B cell (primary cell): ENCODE measurements at regions not wholly inside any gene's neighbourhood (a gene's known extent, or its start where the extent isn't known, plus 50 kb on each side); places are given as distances from the start of the nearest gene placed in this dataset.
"Not testable (repeated sequence)": the region's sequence is repeated elsewhere in the genome, so short reads cannot be mapped to it uniquely, and the experiment has no call there.

Experiments
- ATAC-seq: fragments of 200-7000 bp; cut with Tn5 transposase; one replicate; pipeline ENCODE4 v1.10.0; 2021; ENCODE audit warnings: low read depth, mild to moderate bottlenecking, moderate number of reproducible peaks, moderate library complexity
- CTCF ChIA-PET: fragments of 350-600 bp; sonication (Branson Sonifier 250); formaldehyde crosslinking; loops from one replicate; lab custom pipeline; 2021; ENCODE audit warnings: antibody characterized with exemption, inconsistent platforms; lab: Charles Lee
- POLR2A ChIA-PET: fragments of 350-600 bp; sonication (Branson Sonifier 250); formaldehyde crosslinking; loops from one replicate; lab custom pipeline; 2021; ENCODE audit warnings: antibody characterized with exemption; lab: Charles Lee
- DNase-seq: peaks from one replicate; pipeline ENCODE4 v3.0.0; 2013
- H2AFZ ChIP-seq: 2 replicates; pipeline ENCODE4 v1.6.1; 2012; ENCODE audit warnings: mild to moderate bottlenecking, low read depth, low read length; ENCODE audit not compliant: insufficient read depth, poor library complexity, severe bottlenecking
- H3K27ac ChIP-seq, 2 donors: 1 replicate in 1 of 2; 2 replicates in 1 of 2; pipeline ENCODE4 v1.5.1; 2012 to 2013; ENCODE audit warnings: low read length in 2 of 2, mild to moderate bottlenecking in 2 of 2, moderate library complexity in 1 of 2
- H3K27me3 ChIP-seq, 4 experiments: fragments of 200-600 bp in 1 of 4; sonication (generic) in 1 of 4; replicated peaks in 1 of 4; 1 replicate in 2 of 4; 2 replicates in 2 of 4; pipeline versions ENCODE4 v1.6.1 to v1.7.0; 2013 to 2016; ENCODE audit warnings: low read length in 3 of 4, mild to moderate bottlenecking in 2 of 4, mixed read lengths in 1 of 4, moderate library complexity in 1 of 4; ENCODE audit not compliant: insufficient read depth in 4 of 4, control insufficient read depth in 3 of 4; ENCODE audit errors: control extremely low read depth in 1 of 4
- H3K36me3 ChIP-seq, 2 experiments: replicated peaks in 1 of 2; 1 replicate in 1 of 2; 2 replicates in 1 of 2; pipeline versions ENCODE4 v1.6.1 to v1.7.1; 2013; ENCODE audit warnings: low read length in 1 of 2; ENCODE audit not compliant: insufficient read depth in 2 of 2, control insufficient read depth in 1 of 2; ENCODE audit errors: control extremely low read depth in 1 of 2, extremely low read depth in 1 of 2
- H3K4me1 ChIP-seq, 2 donors: fragments of 200-600 bp in 1 of 2; sonication (generic) in 1 of 2; 1 replicate in 1 of 2; 2 replicates in 1 of 2; pipeline versions ENCODE4 v1.5.1 to v1.6.1; 2013 to 2017; ENCODE audit warnings: low read length in 2 of 2; ENCODE audit not compliant: control insufficient read depth in 2 of 2, insufficient read depth in 2 of 2
- H3K4me2 ChIP-seq: replicated peaks from 2 replicates; pipeline ENCODE3; 2012; ENCODE audit warnings: mild to moderate bottlenecking, low read depth, low read length; ENCODE audit not compliant: poor library complexity, severe bottlenecking
- H3K4me3 ChIP-seq, 5 experiments: fragments of 200-600 bp in 1 of 5; sonication (generic) in 1 of 5; 1 replicate in 3 of 5; 2 replicates in 2 of 5; pipeline versions ENCODE4 v1.5.1 to v1.7.0; 2011 to 2016; ENCODE audit warnings: low read length in 4 of 5, mild to moderate bottlenecking in 4 of 5, low read depth in 2 of 5, control low read depth in 1 of 5, moderate library complexity in 1 of 5; ENCODE audit not compliant: insufficient read depth in 1 of 5; ENCODE audit errors: control extremely low read depth in 1 of 5, extremely low read depth in 1 of 5
- H3K79me2 ChIP-seq: fragments of 200-600 bp; sonication (generic); one replicate; pipeline ENCODE4 v1.6.0; 2016; ENCODE audit warnings: low read length; ENCODE audit not compliant: control insufficient read depth, insufficient read depth
- H3K9ac ChIP-seq: fragments of 200-600 bp; sonication (generic); 2 replicates; pipeline ENCODE4 v1.6.1; 2017; ENCODE audit warnings: mild to moderate bottlenecking, low read length, moderate library complexity
- H3K9me3 ChIP-seq, 3 donors: one replicate each; pipeline versions ENCODE4 v1.6.1 to v1.7.1; 2013; ENCODE audit warnings: low read length in 2 of 3; ENCODE audit not compliant: control insufficient read depth in 2 of 3, insufficient read depth in 1 of 3; ENCODE audit errors: control extremely low read depth in 1 of 3
- H4K20me1 ChIP-seq: 2 replicates; pipeline ENCODE4 v1.6.0; 2012; ENCODE audit warnings: mild to moderate bottlenecking, low read length; ENCODE audit not compliant: insufficient read depth, control insufficient read depth, poor library complexity, severe bottlenecking
- H3K27ac Mint-ChIP-seq: one replicate; pipeline ENCODE4 v1.8.0; 2021; ENCODE audit warnings: mixed read lengths
- H3K27me3 Mint-ChIP-seq: one replicate; pipeline ENCODE4 v1.8.0; 2021; ENCODE audit warnings: mixed read lengths
- H3K4me1 Mint-ChIP-seq: one replicate; pipeline ENCODE4 v1.8.0; 2021; ENCODE audit warnings: mixed read lengths
- H3K4me3 Mint-ChIP-seq: one replicate; pipeline ENCODE4 v1.8.0; 2021; ENCODE audit warnings: mixed read lengths
- H3K9me3 Mint-ChIP-seq: one replicate; pipeline ENCODE4 v1.8.0; 2022; ENCODE audit warnings: mixed read lengths; ENCODE audit not compliant: insufficient read depth
- EZH2 ChIP-seq: IDR thresholded peaks from 2 replicates; pipeline ENCODE4 v1.6.1; 2012; ENCODE audit warnings: borderline replicate concordance, low read depth, mild to moderate bottlenecking, moderate library complexity, low read length; ENCODE audit not compliant: insufficient read depth, poor library complexity, severe bottlenecking
- WGBS: methylation state at CpG from one replicate; pipeline ENCODE4 v1.1.5; 2013; ENCODE audit warnings: missing lambda C conversion rate; ENCODE audit not compliant: insufficient coverage; 5-methylcytosine and 5-hydroxymethylcytosine counted together
- intact Hi-C: fragments of 100-400 bp; cut with micrococcal nuclease; formaldehyde crosslinking; loops from one replicate; pipeline ENCODE4 v1.10.0; 2022
- TF ChIP-seq, protein P1 (sequence below): fragments of 200-600 bp; IDR thresholded peaks from one replicate; pipeline ENCODE4 v1.8.0; 2022; ENCODE audit warnings: antibody characterized with exemption, mild to moderate bottlenecking

DNA sequence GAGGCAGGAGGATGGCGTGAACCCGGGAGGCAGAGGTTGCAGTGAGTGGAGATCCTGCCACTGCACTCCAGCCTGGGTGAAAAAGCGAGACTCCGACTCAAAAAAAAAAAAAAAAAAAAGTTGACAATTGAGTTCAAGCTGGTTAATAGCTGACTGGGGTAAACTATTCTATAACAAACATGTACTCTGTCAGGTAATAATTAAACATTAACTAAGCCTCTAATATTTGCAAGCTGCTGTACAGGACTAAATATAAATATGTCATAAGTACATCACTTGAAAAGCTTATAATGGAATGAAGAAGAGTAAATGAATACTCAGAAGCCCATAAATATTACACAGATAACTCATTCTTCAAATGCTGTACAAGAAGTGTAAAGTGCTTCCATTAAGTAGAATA lies 190.4 kb upstream of the CRIM1 start:
- no peak overlapping the region for H3K27ac Mint-ChIP-seq
- no peak overlapping the region for H2AFZ ChIP-seq
- no peak overlapping the region for H3K9ac ChIP-seq
- no peaks in the 10 kb centered on the region for H3K27me3 ChIP-seq
- no peaks in the 10 kb centered on the region for H3K9me3 ChIP-seq
- H4K20me1 ChIP-seq, result no peaks in the 10 kb centered on the region
- no peaks in the 10 kb centered on the region for H3K4me1 Mint-ChIP-seq
- H3K4me1 ChIP-seq, result no peaks in the 10 kb centered on the region
- no peak overlapping the region for H3K4me3 Mint-ChIP-seq
- TF ChIP-seq EZH2, result no peak
- TF ChIP-seq, protein P1, sequence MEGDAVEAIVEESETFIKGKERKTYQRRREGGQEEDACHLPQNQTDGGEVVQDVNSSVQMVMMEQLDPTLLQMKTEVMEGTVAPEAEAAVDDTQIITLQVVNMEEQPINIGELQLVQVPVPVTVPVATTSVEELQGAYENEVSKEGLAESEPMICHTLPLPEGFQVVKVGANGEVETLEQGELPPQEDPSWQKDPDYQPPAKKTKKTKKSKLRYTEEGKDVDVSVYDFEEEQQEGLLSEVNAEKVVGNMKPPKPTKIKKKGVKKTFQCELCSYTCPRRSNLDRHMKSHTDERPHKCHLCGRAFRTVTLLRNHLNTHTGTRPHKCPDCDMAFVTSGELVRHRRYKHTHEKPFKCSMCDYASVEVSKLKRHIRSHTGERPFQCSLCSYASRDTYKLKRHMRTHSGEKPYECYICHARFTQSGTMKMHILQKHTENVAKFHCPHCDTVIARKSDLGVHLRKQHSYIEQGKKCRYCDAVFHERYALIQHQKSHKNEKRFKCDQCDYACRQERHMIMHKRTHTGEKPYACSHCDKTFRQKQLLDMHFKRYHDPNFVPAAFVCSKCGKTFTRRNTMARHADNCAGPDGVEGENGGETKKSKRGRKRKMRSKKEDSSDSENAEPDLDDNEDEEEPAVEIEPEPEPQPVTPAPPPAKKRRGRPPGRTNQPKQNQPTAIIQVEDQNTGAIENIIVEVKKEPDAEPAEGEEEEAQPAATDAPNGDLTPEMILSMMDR, result no peak
- H3K9me3 Mint-ChIP-seq, result no peaks in the 10 kb centered on the region
- ChIA-PET POLR2A (no interaction called here), CTCF (no interaction called here)
- H3K27me3 Mint-ChIP-seq, result no peaks in the 10 kb centered on the region
- ATAC-seq (no peak), DNase-seq (no peak)
- H3K36me3 ChIP-seq, result no peaks in the 10 kb centered on the region
- WGBS, result 100% methylated on average over 2 of the region's 4 CpGs
- no peaks in the 10 kb centered on the region for H3K79me2 ChIP-seq
- no peak overlapping the region for H3K27ac ChIP-seq
- intact Hi-C loops, result no loop called here
- H3K4me2 ChIP-seq, result no peak overlapping the region
- no peak overlapping the region for H3K4me3 ChIP-seq

DNA sequence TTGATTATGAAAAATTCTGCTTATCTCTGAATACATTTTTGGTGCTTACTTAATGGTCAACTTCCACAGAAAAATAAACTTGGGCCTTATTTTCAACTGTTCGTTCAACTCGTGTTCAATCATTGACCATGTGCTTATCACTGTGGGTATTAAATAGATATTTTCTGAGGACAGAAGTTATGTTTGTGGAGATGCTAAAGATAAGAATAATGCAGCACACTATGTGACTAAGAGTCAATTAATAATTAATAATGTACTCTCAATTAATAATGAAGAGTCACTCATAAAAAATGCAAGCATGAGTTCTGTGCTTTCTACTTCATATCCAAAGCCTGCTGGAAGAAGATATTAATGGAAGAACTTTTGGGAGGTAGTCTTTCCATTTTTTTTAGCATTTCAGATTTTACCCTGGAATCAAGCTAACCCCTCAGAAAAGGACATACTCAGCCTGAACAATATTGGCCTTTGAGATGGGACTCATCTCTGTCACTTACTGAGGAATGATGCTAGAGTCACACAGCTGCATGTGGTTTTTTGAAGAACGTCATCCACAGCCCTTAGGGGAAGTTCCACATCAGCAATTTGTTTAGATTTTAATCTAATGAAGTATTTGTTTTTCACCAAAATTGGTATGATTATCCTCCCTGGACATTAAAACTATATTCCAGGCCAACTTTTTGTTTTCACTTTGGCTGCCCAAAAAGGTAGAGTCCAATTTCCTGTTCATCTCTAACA lies 191.9 kb upstream of the CRIM1 start:
- TF ChIP-seq EZH2, result no peak
- TF ChIP-seq, protein P1, result no peak
- no peaks in the 10 kb centered on the region for H3K9me3 ChIP-seq
- H3K36me3 ChIP-seq, result no peaks in the 10 kb centered on the region
- DNase-seq (no peak), ATAC-seq (no peak)
- no peak overlapping the region for H3K27ac ChIP-seq
- intact Hi-C loops, result no loop called here
- WGBS, result no CpG with 5 or more reads among the region's 3 CpGs
- no peak overlapping the region for H3K27ac Mint-ChIP-seq
- H3K4me1 Mint-ChIP-seq, result no peaks in the 10 kb centered on the region
- no peak overlapping the region for H2AFZ ChIP-seq
- ChIA-PET CTCF (no interaction called here), POLR2A (no interaction called here)
- no peaks in the 10 kb centered on the region for H3K4me1 ChIP-seq
- H3K79me2 ChIP-seq, result no peaks in the 10 kb centered on the region
- no peak overlapping the region for H3K4me2 ChIP-seq
- H4K20me1 ChIP-seq, result no peaks in the 10 kb centered on the region
- H3K27me3 ChIP-seq, result no peaks in the 10 kb centered on the region
- no peak overlapping the region for H3K4me3 Mint-ChIP-seq
- H3K27me3 Mint-ChIP-seq, result no peaks in the 10 kb centered on the region
- H3K9me3 Mint-ChIP-seq, result no peaks in the 10 kb centered on the region
- no peak overlapping the region for H3K4me3 ChIP-seq
- H3K9ac ChIP-seq, result no peak overlapping the region

DNA sequence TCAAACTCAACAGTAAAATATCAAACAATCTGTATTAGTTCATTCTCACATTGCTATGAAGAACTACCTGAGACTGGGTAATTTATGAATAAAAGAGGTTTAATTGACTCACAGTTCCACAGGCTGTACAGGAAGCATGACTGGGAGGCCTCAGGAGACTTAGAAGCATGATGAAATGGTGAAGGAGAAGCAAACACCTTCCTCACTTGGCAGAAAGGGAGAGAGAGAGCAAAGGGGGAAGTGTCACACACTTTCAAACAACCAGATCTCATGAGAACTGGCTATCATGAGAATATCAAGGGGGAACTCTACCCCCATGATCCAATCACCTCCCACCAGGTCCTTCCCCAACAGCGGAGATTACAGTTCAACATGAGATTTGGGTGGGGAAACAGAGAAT lies 198.5 kb upstream of the CRIM1 start:
- intact Hi-C loops, H3K27ac ChIP-seq, H3K4me3 Mint-ChIP-seq, DNase-seq, CTCF ChIA-PET, H4K20me1 ChIP-seq, ATAC-seq, H3K27ac Mint-ChIP-seq, H3K4me1 Mint-ChIP-seq, H3K9me3 ChIP-seq, H3K27me3 Mint-ChIP-seq, H3K9ac ChIP-seq, POLR2A ChIA-PET, H3K9me3 Mint-ChIP-seq, H3K4me3 ChIP-seq, H3K79me2 ChIP-seq, H3K36me3 ChIP-seq, H3K27me3 ChIP-seq, H2AFZ ChIP-seq, H3K4me1 ChIP-seq, H3K4me2 ChIP-seq: not testable (repeated sequence)
- no CpG with 5 or more reads among the region's 1 CpG for WGBS
